ENCODE measurements at regions not wholly inside any gene's neighbourhood (a gene's known extent, or its start where the extent isn't known, plus 50 kb on each side); places are given as distances from the start of the nearest gene placed in this dataset.
A peak's percentile ranks its signal among the peaks of the same experiment; 100 is the strongest.

DNA sequence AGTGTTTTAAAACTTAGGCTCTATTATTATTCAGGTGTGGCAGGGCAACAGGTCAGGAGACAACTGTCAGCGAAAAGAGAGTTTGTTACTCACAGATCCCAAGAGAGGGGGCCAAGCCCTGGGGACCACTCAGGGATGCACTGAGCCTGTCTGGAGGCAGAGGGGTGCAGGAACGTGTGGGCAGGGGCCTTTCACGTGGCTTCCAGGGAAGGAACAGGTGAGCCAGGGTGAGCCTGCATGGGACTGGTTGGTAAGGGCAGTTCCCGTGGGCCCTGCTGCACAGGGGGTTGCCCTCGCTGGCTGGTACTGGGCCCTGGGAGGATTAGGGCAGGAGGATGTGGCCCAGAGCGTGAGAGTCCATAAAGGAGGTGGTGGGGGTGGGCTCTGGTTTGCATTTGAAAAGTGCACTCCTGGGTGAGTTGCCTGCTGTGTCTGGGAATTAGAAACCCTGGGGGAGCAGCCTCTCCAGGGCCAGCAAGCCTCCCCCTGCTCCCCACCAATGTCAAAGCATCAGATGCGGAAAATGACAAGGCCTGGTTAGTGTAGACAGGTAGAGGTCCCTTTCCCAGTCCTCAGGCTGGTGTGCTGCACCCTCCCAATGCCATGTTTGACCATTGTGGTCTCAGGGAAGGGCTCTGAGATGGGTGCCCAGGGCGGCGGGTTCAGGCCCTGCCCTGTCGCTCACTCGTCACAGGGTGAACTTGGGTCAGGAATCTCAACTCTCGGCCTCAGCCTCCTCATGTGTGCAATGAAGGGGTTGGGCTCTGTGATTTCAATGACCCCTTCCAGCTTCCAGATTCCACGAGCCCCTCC, 127.4 kb upstream of the RPS6KA2 start:
- in situ Hi-C loops (cut with MboI; ENCODE audit: low pct_unique_long_range_greater_than_20kb, low sequenced_read_pairs, unreplicated experiment) = no loop called here
- no peak for DNase-seq (ENCODE audit: low spot score)
- TF ChIP-seq, protein P1, sequence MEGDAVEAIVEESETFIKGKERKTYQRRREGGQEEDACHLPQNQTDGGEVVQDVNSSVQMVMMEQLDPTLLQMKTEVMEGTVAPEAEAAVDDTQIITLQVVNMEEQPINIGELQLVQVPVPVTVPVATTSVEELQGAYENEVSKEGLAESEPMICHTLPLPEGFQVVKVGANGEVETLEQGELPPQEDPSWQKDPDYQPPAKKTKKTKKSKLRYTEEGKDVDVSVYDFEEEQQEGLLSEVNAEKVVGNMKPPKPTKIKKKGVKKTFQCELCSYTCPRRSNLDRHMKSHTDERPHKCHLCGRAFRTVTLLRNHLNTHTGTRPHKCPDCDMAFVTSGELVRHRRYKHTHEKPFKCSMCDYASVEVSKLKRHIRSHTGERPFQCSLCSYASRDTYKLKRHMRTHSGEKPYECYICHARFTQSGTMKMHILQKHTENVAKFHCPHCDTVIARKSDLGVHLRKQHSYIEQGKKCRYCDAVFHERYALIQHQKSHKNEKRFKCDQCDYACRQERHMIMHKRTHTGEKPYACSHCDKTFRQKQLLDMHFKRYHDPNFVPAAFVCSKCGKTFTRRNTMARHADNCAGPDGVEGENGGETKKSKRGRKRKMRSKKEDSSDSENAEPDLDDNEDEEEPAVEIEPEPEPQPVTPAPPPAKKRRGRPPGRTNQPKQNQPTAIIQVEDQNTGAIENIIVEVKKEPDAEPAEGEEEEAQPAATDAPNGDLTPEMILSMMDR (IDR thresholded peaks at IDR 0.05; ENCODE audit: extremely low read depth, insufficient read depth, missing control alignments) = no peak

DNA sequence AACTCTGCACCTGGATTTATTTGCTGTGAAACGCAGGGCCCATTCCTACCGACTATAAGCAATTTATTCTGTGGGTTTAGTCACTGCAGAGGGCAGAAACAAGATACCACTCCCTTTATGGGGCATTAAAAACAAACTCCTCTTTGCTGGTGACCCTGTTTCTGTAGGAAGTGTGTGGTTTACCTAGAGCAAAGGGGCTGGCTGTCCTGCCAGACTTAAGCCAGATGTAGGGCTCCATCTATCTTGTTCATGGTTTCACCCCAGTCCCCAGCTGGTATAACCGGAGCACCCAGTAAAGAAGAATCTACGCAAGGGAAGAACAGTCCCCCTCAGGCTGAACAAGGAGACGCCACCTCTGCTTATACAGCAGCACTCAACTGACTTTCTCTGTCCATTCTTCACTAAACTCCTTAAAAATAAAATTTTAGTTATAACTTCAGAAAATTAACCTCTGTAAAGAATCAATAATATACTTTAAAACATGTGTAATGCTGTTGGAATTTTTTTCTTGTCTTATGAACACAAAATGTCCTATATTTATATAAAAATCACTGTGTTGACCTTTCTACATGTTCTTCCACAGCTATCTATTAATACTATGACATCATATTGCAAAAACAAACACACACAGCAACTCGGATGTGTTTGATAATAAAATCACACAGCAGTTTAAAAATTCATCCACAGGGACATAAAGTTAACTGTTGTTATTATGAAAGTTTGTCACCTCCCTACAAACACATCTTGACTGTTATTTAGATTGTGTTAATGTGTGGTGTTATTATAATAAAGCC, 126.1 kb upstream of the RPS6KA2 start:
- TF ChIP-seq, protein P1 (IDR thresholded peaks at IDR 0.05; ENCODE audit: extremely low read depth, insufficient read depth, missing control alignments) = no peak
- in situ Hi-C loops (cut with MboI; ENCODE audit: low pct_unique_long_range_greater_than_20kb, low sequenced_read_pairs, unreplicated experiment) = no loop called here

DNA sequence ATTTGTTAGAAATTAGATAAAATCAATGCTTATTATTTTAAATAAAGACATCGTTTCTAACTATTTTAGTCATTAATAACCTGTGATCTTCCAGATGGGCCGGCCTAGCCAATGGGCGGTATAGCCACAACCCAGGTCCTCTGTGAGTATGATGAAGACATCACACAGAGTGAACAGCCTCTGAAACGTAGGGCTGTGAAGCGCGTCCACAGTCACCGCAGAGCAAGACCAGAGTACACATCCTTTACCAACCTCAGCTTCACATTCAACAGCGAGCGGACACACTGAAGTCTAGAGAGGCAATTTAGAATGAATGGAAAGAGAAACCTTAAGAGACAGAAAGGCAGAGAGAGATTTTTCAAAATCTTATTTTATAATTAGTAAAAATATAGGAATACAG, 125.0 kb upstream of the RPS6KA2 start:
- in situ Hi-C loops (cut with MboI; ENCODE audit: low pct_unique_long_range_greater_than_20kb, low sequenced_read_pairs, unreplicated experiment) = no loop called here
- peak; percentile 87 for DNase-seq (ENCODE audit: low spot score)
- TF ChIP-seq, protein P1 (IDR thresholded peaks at IDR 0.05; ENCODE audit: extremely low read depth, insufficient read depth, missing control alignments) = no peak

More for the DNA sequence above, 126.1 kb upstream of the RPS6KA2 start:
- no peak for DNase-seq (ENCODE audit: low spot score)

DNA sequence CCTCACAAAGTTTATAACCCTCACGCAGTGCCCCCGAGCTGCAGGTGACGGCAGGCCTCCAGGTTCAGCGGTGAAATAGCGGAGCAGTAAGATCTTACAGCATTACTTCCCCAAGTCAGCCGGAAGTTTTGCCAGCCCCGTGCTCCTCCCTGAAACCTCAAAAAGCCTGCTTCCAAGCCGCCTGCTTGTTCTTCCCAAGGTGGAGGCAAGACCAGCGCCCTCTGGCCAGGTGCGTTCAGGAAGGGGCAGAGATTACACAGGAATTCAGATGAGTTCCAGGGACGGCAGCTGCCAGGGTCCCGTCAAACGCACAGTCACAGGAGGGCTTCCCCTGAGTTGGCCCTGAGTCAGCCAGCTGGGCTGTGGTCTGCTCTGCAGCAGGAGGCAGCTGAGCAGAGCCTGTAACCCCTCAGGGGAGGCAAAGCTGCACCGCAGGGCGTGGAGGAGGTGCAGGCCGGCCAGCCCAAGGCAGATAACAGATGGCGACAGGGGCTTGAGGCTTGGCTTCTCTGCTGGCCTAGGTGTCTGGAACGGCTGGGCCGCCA, 124.1 kb upstream of the RPS6KA2 start:
- TF ChIP-seq, protein P1 (IDR thresholded peaks at IDR 0.05; ENCODE audit: extremely low read depth, insufficient read depth, missing control alignments) = no peak
- in situ Hi-C loops (cut with MboI; ENCODE audit: low pct_unique_long_range_greater_than_20kb, low sequenced_read_pairs, unreplicated experiment) = no loop called here
- DNase-seq (ENCODE audit: low spot score) = peak; percentile 64

DNA sequence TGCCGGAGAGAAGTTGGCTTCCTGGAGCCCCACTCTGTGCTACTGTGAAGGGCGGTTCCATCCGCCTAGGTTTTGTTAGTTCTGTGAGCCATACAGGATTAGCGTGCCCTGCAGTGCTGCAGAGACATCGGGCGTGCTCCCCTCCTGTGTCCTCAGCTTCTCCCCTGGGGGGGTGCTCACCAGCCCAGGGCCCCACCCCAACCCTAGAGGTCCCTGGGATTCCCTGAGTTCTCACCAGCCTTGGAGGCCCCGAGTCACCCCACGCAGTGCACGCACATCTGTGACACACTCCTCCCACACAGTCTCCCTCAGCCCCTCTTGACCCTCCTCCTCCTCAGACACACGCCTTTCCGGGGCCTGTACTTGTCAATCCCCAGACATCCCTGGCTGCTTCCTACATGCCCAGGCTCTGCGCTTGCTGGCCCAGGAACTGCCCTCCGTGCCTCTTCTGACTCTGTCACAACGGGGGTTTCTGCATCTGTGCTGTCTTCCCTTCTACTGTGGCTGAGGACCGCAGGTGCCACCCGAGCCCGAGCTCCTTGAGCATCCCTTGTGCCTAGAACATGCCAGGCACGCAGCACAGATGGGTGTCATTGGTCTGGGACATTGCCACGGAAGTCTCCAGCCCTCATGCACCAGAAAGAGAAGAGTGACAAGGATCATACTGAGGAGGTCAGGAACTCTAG, 123.2 kb upstream of the RPS6KA2 start:
- in situ Hi-C loops (cut with MboI; ENCODE audit: low pct_unique_long_range_greater_than_20kb, low sequenced_read_pairs, unreplicated experiment) = no loop called here
- no peak for DNase-seq (ENCODE audit: low spot score)
- TF ChIP-seq, protein P1 (IDR thresholded peaks at IDR 0.05; ENCODE audit: extremely low read depth, insufficient read depth, missing control alignments) = no peak

DNA sequence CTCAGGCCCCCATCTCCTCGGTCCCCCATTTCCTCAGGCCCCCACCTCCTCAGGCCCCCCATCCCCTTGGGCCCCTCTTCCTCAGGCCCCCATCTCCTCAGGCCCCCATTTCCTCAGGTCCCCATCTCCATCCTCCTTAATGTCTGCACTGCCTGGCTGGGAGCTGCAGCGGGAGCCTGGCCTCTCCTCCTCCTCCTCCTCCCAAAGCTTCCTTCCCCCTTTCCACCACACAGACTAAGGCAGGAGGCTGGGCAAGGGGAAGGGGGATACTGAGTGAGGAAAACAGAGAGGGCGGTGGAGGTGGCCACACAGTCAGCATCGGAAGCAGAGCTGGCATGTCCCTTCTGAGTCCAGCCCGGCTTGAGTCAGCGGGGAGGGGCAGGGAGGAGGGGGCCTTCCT, 122.6 kb upstream of the RPS6KA2 start:
- in situ Hi-C loops (cut with MboI; ENCODE audit: low pct_unique_long_range_greater_than_20kb, low sequenced_read_pairs, unreplicated experiment) = no loop called here
- DNase-seq (ENCODE audit: low spot score) = no peak
- TF ChIP-seq, protein P1 (IDR thresholded peaks at IDR 0.05; ENCODE audit: extremely low read depth, insufficient read depth, missing control alignments) = no peak

Data from GM13977 (cell line).